KG1 (cell line): ENCODE measurements at regions not wholly inside any gene's neighbourhood (a gene's known extent, or its start where the extent isn't known, plus 50 kb on each side); places are given as distances from the start of the nearest gene placed in this dataset.
"Not testable (repeated sequence)": the region's sequence is repeated elsewhere in the genome, so short reads cannot be mapped to it uniquely, and the experiment has no call there.

Experiments used
- DNase-seq: peaks from one replicate; lab custom pipeline; 2025; lab: John Stamatoyannopoulos, UW

DNA sequence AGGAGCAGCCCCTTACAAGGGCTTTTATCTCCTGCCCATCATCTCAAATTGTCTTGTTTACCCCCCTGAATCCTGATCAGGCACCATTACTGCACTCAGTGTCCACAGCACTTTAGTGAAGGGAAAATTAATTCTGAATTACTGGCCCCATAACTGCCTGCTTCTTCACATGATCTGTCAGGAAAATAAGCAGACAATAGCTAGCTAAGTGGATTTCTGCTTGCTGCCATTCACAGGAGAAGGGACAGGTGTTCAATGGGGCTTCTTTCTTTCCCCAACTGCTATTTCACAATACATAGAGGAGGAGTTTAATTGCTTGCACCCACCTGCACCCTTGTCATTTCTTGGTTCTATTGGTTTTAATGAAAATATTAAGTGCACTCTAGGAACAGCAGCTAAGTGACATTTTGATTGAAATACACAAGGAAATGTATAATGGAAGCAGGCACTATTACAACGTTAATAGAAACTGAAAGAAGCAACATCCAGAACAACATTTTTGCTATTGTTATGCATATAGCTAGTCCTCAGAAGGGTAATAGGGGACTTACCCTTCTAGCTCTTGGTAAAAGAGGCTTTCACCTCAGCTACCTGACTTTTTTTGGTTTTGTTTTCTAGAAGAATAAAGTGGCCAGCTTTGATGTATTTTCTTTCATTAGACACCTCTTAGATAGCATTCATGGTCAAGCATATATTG lies 599.3 kb upstream of the TLE4 start:
- no peak for DNase-seq

GRCh38 chr9:78973907-78974306 lies 597.9 kb upstream of the TLE4 start:
- DNase-seq: no peak

DNA sequence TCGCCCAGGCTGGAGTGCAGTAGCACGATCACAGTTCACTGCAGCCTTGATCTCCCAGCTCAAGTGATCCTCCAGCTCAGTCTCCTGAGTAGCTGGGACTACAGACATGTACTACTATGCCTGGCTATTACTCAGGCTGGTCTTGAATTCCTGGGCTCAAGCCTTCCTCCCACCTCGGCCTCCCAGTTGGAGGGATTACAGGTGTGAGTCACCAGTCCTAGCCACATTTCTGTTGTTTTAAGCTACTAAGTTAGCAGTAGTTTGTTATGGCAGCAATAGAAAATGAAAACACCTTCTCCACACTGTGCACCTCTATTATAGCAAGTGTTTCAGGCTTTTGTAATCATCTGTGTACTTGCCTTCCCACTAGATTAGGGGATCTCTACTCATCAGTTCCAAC lies 588.9 kb upstream of the TLE4 start:
- no peak for DNase-seq

DNA sequence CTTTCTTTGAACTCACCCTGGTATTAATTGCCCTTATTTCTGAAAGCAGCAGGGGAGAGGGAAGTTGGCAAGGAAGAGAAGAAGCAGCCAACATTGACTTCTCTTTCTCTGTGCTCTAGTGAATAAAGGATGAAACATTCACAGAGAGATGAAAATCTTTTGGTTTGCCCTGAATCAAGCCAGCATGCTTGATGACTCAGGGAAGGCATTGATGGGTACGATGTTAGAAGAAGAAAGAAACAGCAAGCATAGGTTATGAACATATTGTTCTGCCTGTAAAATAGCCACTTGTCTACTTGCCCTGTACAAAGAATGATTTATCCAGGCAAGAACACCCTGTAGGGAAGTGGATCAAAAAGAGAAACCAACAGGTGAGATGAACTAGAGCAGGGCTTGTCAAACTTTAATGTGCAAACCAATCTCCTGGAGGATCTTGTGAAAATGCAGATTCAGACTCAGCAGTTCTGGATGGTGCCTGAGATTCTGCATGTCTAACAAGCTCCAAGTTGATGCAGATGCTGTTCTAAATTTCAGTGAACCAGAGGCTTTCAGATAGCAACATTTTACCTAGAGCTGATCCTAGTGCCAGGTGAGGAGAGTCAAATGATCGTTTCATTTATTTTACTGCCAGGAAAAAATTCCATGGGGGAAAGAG lies 586.6 kb upstream of the TLE4 start:
- no peak for DNase-seq

DNA sequence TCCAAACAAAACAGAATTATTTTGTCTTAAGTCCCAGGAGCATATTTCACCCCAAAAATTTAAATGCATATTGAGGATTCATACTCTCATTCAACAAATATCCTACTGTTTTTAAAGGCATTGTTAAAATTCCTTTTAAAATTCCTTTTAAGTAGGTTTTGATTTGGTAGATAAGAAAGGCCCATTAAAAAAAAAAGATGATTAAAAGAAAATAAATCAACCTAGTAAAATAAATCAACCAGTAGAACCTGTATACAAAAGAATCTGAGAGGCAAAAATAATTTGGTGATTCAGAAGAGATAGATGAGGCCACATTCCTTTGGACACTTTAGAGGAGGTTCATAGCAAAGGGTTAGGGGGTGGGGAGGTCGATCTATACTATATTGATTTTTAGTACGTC lies 585.3 kb upstream of the TLE4 start:
- DNase-seq: no peak

DNA sequence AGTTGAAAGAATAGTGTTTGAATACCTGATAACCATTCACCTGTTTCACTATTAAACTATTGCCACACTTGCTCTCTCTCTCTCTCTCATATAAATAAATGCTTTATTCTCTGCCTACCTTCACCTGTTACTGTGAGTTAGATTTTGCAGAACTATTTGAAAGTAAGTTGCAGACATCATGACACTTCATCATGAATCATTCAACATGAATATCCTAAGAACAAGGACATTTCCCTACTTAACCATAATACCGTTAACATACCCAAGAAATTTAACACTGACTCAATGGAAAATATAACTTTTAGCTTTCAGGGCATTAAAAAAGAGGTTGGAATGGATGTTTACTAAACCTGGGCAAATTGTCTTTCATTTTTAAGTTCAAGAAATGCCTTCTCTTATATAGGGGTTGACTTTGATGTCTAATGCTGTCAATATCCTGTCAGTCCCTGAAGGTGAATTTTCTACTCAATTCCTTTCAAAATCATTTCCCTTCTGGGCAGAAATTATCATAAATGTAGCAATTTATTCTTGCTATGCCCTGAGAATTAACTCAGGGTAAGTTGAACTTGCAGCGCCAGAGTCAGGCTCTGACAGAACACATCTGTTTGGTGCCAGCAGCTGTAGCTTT lies 582.6 kb upstream of the TLE4 start:
- DNase-seq: no peak

GRCh38 chr9:78994471-78994870 lies 577.3 kb upstream of the TLE4 start:
- DNase-seq: no peak

DNA sequence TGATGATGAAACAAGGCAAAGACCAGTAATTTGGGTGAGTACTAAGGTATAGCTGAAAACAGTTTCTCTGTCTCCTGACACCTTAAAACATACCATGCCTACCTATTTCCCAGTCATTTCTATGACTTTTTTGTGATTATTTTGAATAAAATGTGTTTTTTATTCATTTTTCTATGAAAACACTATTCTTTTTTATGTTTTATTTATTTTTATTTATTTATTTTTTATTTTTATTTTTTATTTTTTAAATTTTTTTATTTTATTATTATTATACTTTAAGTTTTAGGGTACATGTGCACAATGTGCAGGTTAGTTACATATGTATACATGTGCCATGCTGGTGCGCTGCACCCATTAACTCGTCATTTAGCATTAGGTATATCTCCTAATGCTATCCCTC lies 576.8 kb upstream of the TLE4 start:
- DNase-seq: not testable (repeated sequence)

DNA sequence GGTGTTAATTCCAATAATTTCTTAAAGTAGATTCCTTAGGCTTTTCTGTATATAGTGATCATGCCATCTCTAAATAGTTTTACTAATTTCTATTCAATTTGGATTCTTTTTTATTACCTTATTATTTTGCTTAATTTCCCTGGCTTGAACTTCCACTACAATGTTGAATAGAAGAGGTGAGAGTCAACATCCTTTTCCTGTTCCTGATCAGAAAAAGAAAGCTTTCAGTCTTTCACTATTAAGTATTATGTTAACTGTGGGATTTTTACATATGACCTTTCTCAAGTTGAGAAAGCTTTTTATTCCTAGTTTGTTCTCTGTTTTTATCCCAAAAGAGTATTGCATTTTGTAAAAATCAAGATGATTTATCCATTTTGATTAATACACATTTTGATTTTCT lies 574.5 kb upstream of the TLE4 start:
- DNase-seq: no peak

GRCh38 chr9:79000230-79001002 lies 571.3 kb upstream of the TLE4 start:
- DNase-seq: no peak

DNA sequence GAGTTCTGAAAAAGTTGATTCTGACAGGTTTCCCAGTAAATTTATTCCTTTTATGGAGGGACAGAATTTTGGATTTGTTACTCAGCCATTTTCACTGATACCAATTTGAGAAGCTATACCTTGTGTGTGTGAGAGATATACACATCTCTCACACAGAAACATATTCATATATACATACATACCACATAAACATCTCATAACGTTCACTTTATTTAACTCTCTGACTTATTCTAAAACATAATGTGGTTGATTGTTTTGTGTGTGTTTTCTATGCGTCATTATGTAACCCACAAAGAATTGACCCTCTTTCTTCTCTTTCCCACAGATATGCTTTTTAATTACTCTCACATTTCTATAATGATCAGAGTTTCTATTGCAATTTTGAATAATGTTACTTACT lies 570.8 kb upstream of the TLE4 start:
- DNase-seq: no peak

- no peak for DNase-seq
These were observed 568.3 kb upstream of the TLE4 start for GRCh38 chr9:79003514-79003913.

GRCh38 chr9:79004032-79004431 lies 567.7 kb upstream of the TLE4 start:
- no peak for DNase-seq

GRCh38 chr9:79006546-79006945 lies 565.2 kb upstream of the TLE4 start:
- DNase-seq: no peak

GRCh38 chr9:79007701-79008483 lies 563.9 kb upstream of the TLE4 start:
- DNase-seq: no peak

DNA sequence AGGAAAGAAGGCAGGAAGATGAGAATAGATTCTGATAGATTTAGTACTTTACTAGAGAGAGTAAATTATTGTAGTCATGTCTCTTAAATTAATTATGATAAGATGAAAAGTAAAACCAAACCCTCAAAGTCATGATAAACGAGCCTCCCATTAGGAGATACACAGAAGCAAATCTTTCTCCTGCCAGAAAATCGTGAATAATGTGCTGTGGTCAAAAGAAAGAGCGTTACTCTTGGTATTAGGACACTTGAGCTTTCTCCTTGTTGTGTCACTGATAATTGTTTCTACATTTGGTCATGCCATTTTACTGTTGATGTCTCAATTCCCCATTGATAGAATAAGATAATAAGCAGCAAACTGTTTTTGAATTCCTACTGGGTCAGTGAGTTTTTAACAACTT lies 562.8 kb upstream of the TLE4 start:
- no peak for DNase-seq

DNA sequence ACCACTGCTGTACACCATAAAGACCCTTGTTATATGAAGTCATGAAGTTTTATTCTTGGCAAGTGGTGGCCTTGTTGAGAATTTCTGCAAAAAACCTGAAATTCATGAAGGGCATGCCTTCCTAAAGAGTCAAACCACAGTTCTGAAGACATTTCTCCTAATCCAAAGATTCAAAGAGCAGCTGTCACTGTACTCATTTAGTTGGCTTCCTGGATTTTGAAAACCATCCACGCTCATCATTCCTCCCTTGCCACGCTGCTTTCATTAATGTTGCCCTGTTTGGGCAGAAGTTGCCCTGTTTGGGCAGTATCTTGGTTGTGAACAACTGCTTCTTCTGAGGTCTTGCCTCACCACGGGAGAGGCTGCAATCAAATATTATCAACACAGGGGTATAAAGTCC lies 560.3 kb upstream of the TLE4 start:
- no peak for DNase-seq

- DNase-seq: no peak
These were observed 559.2 kb upstream of the TLE4 start for GRCh38 chr9:79012561-79012960.

DNA sequence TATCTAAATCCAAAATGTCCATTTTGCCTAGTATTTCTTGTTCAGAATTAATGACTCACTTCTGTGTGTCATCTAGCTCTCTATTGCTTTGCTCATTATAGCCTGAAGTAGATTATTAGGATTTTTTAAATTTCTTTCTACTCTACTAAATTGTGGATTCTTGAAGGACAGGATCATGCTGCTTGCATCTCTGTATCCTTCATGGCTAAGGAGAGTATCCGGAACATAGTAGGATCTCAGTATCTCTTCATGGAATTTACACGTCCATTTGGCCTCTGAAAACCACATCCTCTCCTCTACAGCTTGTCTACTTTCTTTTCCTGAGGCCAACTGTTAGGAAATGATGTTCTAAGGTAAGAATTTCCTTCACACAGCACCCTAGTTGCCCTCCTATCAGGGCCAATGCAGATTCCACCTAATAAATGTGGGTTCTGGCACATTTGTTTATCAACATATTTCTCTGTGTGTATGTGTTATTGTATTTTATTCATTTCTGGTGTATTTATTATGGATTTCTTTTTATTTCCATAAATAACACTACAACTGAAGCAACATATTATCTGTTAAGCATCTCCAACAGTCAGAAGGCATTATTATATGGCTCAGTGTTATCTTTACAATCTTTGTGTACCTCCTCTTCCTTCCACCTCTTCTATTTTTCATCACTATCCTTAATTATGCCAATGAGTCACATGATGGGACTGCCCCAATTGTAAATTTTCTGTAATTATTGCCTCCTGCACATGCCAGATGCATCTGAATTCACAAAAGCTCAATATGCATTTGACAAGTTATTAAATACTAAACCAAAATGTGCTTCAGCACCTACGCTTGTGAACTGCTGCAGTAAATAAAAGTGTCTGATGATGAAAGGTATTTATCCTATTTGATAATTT lies 557.8 kb upstream of the TLE4 start:
- DNase-seq: no peak

- no peak for DNase-seq
These were observed 556.7 kb upstream of the TLE4 start for GRCh38 chr9:79014929-79015699.
